Nephron progenitor cell (in vitro differentiated cells): ENCODE measurements at regions not wholly inside any gene's neighbourhood (a gene's known extent, or its start where the extent isn't known, plus 50 kb on each side); places are given as distances from the start of the nearest gene placed in this dataset.
A peak's percentile ranks its signal among the peaks of the same experiment; 100 is the strongest.

Source experiments
- DNase-seq: peaks from one replicate; pipeline ENCODE4 v3.0.0; 2021
- H3K27ac Mint-ChIP-seq: 2 replicates; pipeline ENCODE4 v1.8.0; 2021; ENCODE audit warnings: mild to moderate bottlenecking, moderate library complexity, mixed read lengths
- H3K27me3 Mint-ChIP-seq: 2 replicates; pipeline ENCODE4 v1.8.0; 2021; ENCODE audit warnings: mild to moderate bottlenecking, low read depth, mixed read lengths; ENCODE audit not compliant: poor library complexity
- H3K36me3 Mint-ChIP-seq: 2 replicates; pipeline ENCODE4 v1.8.0; 2021; ENCODE audit warnings: low read depth, mixed read lengths
- H3K4me1 Mint-ChIP-seq: 2 replicates; pipeline ENCODE4 v1.8.0; 2021; ENCODE audit warnings: mixed read lengths
- H3K4me3 Mint-ChIP-seq: 2 replicates; pipeline ENCODE4 v1.8.0; 2021; ENCODE audit warnings: mild to moderate bottlenecking, moderate library complexity, mixed read lengths
- H3K9me3 Mint-ChIP-seq: 2 replicates; pipeline ENCODE4 v1.8.0; 2021; ENCODE audit warnings: mild to moderate bottlenecking, moderate library complexity, mixed read lengths
- TF ChIP-seq, protein P1 (sequence below): fragments of 200-600 bp; sonication (generic); IDR thresholded peaks from 2 replicates; pipeline ENCODE4 v1.5.0; 2021; ENCODE audit warnings: antibody characterized with exemption

DNA sequence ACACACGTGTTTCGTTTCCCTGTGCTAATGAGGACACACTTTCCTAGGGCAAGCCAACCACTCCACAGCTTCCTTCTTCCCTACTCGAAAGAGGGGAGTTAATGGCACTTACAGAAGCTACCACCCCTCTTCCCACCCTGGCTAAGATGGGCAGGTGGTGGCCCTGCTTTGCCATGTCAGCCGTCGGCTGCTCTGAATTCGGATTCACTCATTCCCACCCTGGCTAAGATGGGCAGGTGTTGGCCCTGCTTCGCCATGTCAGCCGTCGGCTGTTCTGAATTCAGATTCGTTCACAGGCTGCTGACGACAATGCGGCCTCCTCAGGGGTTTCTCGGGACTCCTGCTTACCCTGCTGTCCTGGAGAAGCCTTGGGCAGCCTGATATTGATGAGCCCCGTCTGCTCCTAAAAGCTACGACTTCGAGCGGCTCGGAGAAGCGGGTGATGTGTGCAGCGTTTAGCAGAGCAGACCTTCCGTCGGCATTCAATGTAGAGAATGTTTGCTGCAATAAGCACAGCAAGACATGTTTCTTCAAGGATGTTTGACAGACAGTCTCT, 56.2 kb upstream of the PPP2R2D start:
- peaks cover 23% of the 10 kb centered on the region for H3K4me1 Mint-ChIP-seq

DNA sequence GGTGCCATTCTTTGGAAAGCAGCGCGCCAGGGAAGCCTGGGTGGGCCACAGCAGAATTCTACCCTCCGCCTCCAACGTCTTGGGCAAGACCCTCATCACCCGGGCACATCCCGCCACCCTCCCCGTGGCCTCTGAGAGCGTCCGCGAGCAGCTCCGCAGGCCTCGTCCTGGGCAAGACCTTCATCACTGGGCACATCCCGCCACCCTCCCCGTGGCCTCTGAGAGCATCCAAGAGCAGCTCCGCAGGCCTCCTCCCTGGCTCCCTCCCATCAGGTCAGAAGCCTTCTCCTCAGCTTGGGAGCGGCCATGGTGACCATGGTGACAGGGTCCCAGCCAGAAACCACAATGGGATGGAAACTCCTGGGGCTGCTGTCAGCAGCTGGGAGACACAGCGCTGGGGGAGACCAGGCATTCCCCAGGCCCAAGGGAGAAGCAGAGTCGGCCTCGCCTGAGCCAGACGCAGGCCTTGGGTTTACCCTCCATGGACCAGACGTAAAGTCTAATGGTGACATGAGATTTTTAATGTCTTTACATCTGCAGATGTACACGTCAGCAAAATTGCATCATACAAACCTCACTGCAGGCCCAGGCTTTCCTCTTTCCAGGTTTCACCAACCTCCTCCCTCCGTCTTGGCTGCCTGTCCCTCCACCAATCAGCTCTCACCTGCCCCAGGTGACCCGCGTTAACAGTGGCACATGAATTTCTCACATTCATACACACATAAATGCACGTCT, 55.1 kb upstream of the PPP2R2D start:
- Mint-ChIP-seq H3K4me1 (peaks cover 20% of the 10 kb centered on the region), H3K9me3 (no peaks in the 10 kb centered on the region), H3K4me3 (no peak overlapping the region), H3K36me3 (no peaks in the 10 kb centered on the region), H3K27me3 (peaks cover 1% of the 10 kb centered on the region), H3K27ac (no peak overlapping the region)
- TF ChIP-seq, protein P1, sequence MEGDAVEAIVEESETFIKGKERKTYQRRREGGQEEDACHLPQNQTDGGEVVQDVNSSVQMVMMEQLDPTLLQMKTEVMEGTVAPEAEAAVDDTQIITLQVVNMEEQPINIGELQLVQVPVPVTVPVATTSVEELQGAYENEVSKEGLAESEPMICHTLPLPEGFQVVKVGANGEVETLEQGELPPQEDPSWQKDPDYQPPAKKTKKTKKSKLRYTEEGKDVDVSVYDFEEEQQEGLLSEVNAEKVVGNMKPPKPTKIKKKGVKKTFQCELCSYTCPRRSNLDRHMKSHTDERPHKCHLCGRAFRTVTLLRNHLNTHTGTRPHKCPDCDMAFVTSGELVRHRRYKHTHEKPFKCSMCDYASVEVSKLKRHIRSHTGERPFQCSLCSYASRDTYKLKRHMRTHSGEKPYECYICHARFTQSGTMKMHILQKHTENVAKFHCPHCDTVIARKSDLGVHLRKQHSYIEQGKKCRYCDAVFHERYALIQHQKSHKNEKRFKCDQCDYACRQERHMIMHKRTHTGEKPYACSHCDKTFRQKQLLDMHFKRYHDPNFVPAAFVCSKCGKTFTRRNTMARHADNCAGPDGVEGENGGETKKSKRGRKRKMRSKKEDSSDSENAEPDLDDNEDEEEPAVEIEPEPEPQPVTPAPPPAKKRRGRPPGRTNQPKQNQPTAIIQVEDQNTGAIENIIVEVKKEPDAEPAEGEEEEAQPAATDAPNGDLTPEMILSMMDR, result no peak
- no peak for DNase-seq

More for the DNA sequence above, 56.2 kb upstream of the PPP2R2D start:
- no peak for DNase-seq
- TF ChIP-seq, protein P1, result no peak
- Mint-ChIP-seq H3K9me3 (peaks cover 4% of the 10 kb centered on the region), H3K27me3 (no peaks in the 10 kb centered on the region), H3K4me3 (no peak overlapping the region), H3K36me3 (no peaks in the 10 kb centered on the region), H3K27ac (no peak overlapping the region)

DNA sequence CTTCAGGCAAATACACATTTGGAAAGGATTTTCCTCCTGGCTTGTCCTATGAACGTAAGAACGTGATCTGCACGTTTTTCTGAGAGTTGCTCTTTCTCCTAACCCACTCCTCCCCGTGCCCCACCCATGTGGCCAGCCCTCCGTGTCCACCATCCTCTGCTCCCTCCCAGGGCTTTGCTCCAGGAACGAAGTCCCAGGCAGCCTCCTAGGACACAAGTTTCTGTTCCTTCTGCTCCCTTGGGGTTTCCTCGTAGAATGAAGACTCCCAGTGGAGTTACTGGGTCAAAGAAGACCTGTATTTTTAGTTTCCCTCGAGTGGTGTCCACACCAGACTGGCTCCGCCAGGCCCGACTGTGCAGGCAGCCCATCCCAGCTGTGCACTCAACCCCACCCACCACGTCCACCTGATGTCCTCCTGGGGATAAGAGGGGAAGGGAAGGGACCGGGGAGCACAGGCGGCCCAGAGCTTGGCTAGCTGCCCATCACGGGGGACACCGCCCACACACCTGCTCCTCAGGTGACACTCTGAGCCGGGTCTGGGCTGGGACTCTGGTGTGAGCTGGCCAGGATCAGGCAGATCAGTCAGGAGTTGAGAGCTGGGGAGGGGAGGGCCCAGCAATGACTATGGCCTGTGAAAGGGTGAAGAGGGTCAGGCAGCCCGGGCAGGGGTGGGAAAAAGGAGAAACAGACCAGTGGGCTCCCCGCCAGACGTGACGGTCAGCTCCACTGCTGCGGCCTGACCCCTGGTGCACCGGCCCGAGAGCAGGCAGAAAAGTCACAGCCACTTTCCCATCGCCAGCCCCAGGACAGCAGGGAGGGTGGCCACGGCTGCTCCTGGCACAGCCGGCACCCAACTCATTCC, 54.3 kb upstream of the PPP2R2D start:
- no peak overlapping the region for H3K4me3 Mint-ChIP-seq
- H3K27ac Mint-ChIP-seq, result peak overlapping the region; percentile 67
- H3K27me3 Mint-ChIP-seq, result peaks cover 8% of the 10 kb centered on the region
- H3K9me3 Mint-ChIP-seq, result peaks cover 4% of the 10 kb centered on the region
- TF ChIP-seq, protein P1, result no peak
- no peaks in the 10 kb centered on the region for H3K36me3 Mint-ChIP-seq
- DNase-seq, result no peak
- H3K4me1 Mint-ChIP-seq, result peaks cover 20% of the 10 kb centered on the region

DNA sequence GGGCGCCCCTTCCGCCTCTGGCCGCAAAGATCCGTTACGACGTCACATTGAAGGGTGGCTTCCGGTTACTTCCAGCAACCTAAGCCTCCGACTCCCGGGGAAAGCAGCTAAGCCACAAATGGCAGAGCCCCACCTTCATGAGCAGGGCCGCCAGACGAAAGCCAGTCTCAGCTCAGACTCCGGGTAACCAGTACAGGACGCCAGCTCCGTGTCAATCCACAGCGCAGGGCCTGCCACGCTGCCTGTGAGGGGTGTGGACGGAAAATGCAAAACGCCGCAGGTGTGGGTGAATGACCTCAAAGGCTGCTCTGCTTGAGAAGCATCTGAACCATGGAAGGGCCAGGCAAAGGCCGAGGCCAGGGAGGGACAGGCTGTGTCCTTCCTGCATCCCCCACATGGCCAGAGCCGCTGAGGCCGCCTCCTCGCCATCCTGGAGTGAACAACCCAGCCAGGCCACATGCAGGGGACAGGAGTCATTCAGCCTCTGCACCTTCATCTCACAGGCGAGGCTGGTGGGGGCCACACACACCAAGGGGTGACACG, 53.5 kb upstream of the PPP2R2D start:
- no peak for DNase-seq
- Mint-ChIP-seq H3K9me3 (peaks cover 4% of the 10 kb centered on the region), H3K27ac (no peak overlapping the region), H3K4me3 (no peak overlapping the region), H3K27me3 (peaks cover 8% of the 10 kb centered on the region), H3K4me1 (peaks cover 20% of the 10 kb centered on the region), H3K36me3 (no peaks in the 10 kb centered on the region)
- TF ChIP-seq, protein P1, result no peak

DNA sequence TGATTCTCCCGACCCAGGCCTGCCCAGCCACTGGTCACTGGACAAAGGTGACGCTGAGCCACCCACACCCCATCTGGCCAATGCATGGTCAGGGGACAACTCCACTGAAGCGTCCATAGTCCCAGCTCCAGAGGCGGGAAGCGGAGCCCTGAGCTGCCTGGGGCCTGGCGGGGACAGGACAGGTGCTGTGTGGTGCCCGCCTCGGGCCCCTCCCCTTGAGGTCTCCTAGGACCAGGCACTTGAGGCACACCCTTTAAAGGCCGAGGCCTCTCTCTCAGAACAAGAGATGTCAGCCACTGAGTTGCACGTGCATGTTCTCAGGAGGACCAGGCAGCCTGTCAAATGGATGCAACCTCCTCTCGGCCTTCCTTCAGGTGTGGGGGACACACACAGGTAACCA, 52.5 kb upstream of the PPP2R2D start:
- Mint-ChIP-seq H3K27ac (no peak overlapping the region), H3K4me1 (peaks cover 20% of the 10 kb centered on the region), H3K9me3 (peaks cover 4% of the 10 kb centered on the region), H3K27me3 (peaks cover 8% of the 10 kb centered on the region), H3K4me3 (no peak overlapping the region), H3K36me3 (no peaks in the 10 kb centered on the region)
- TF ChIP-seq, protein P1, result no peak
- no peak for DNase-seq
